Natural killer cell treated with Interleukin-12 subunit alpha and Interleukin-12 subunit beta and Interleukin-15 and Interleukin-18, amount 100 ng/mL, for 72 hours (primary cell): ENCODE measurements at regions not wholly inside any gene's neighbourhood (a gene's known extent, or its start where the extent isn't known, plus 50 kb on each side); places are given as distances from the start of the nearest gene placed in this dataset.
"Not testable (repeated sequence)": the region's sequence is repeated elsewhere in the genome, so short reads cannot be mapped to it uniquely, and the experiment has no call there.

Source experiments
- ATAC-seq, 2 donors: fragments of 150-1000 bp; cut with Tn5 transposase in 1 of 2; sonication (Bioruptor Pico), chemical (Tn5 transposase) in 1 of 2; 2 replicates each; pipeline ENCODE4 v1.10.0; 2021
- DNase-seq: peaks from one replicate; pipeline ENCODE4 v3.0.0; 2022; ENCODE audit warnings: low spot score
- H3K27ac Mint-ChIP-seq, 2 donors: 1 replicate in 1 of 2; 2 replicates in 1 of 2; pipeline ENCODE4 v1.8.0; 2022; ENCODE audit warnings: mixed read lengths in 2 of 2, mild to moderate bottlenecking in 1 of 2, moderate library complexity in 1 of 2
- H3K27me3 Mint-ChIP-seq, 2 donors: 1 replicate in 1 of 2; 2 replicates in 1 of 2; pipeline ENCODE4 v1.8.0; 2022; ENCODE audit warnings: mixed read lengths in 2 of 2
- H3K36me3 Mint-ChIP-seq: one replicate; pipeline ENCODE4 v1.8.0; 2022; ENCODE audit warnings: mixed read lengths
- H3K4me1 Mint-ChIP-seq, 2 donors: 1 replicate in 1 of 2; 2 replicates in 1 of 2; pipeline ENCODE4 v1.8.0; 2022; ENCODE audit warnings: low read depth in 2 of 2, mixed read lengths in 2 of 2, mild to moderate bottlenecking in 1 of 2
- H3K4me3 Mint-ChIP-seq: one replicate; pipeline ENCODE4 v1.8.0; 2022; ENCODE audit warnings: mixed read lengths
- H3K9me3 Mint-ChIP-seq: 2 replicates; pipeline ENCODE4 v1.8.0; 2022; ENCODE audit warnings: mixed read lengths

GRCh38 chr3:172579753-172580152, 56.5 kb upstream of the TNFSF10 start:
- not testable (repeated sequence) for ATAC-seq, DNase-seq, H3K27me3 Mint-ChIP-seq
- H3K27ac Mint-ChIP-seq, result peak overlapping the region; percentile 100
- H3K9me3 Mint-ChIP-seq, result peaks cover 19% of the 10 kb centered on the region
- H3K4me3 Mint-ChIP-seq, result peak overlapping the region; percentile 89
- H3K36me3 Mint-ChIP-seq, result peaks cover 34% of the 10 kb centered on the region
- H3K4me1 Mint-ChIP-seq, result peaks cover 85 to 89% of the 10 kb centered on the region in 2 donors

- Mint-ChIP-seq H3K4me3 (peak overlapping the region; percentile 89), H3K4me1 (peaks cover 79 to 81% of the 10 kb centered on the region in 2 donors), H3K36me3 (peaks cover 34% of the 10 kb centered on the region), H3K27ac (peak overlapping the region; percentile 100), H3K9me3 (peaks cover 14% of the 10 kb centered on the region)
- not testable (repeated sequence) for ATAC-seq, DNase-seq, H3K27me3 Mint-ChIP-seq
Observed at GRCh38 chr3:172578714-172579113, 55.5 kb upstream of the TNFSF10 start.

GRCh38 chr3:172577987-172578570, 54.8 kb upstream of the TNFSF10 start:
- no peak for DNase-seq
- Mint-ChIP-seq H3K27me3 (no peaks in the 10 kb centered on the region), H3K9me3 (peaks cover 14% of the 10 kb centered on the region), H3K4me3 (peak overlapping the region; percentile 89), H3K4me1 (peaks cover 73 to 79% of the 10 kb centered on the region in 2 donors), H3K36me3 (peaks cover 30% of the 10 kb centered on the region), H3K27ac (peak overlapping the region; percentile 100)
- ATAC-seq, result no peak

- DNase-seq (no peak), ATAC-seq (no peak)
- Mint-ChIP-seq H3K4me1 (peaks cover 46 to 55% of the 10 kb centered on the region in 2 donors), H3K36me3 (peaks cover 31% of the 10 kb centered on the region), H3K27ac (peak overlapping the region in 1 of 2 donors; percentile 60), H3K4me3 (no peak overlapping the region), H3K27me3 (no peaks in the 10 kb centered on the region), H3K9me3 (peaks cover 12% of the 10 kb centered on the region)
Observed at GRCh38 chr3:172575375-172575774, 52.1 kb upstream of the TNFSF10 start.

GRCh38 chr3:172573422-172573821, 50.2 kb upstream of the TNFSF10 start:
- peaks cover 9% of the 10 kb centered on the region for H3K9me3 Mint-ChIP-seq
- peak overlapping the region in 1 of 2 donors; percentile 60 for H3K27ac Mint-ChIP-seq
- ATAC-seq (no peak), DNase-seq (no peak)
- peaks cover 31% of the 10 kb centered on the region for H3K36me3 Mint-ChIP-seq
- no peaks in the 10 kb centered on the region for H3K27me3 Mint-ChIP-seq
- H3K4me1 Mint-ChIP-seq, result peaks cover 40 to 49% of the 10 kb centered on the region in 2 donors
- no peak overlapping the region for H3K4me3 Mint-ChIP-seq
